NB4 (cell line): ENCODE measurements at regions not wholly inside any gene's neighbourhood (a gene's known extent, or its start where the extent isn't known, plus 50 kb on each side); places are given as distances from the start of the nearest gene placed in this dataset.
"Not testable (repeated sequence)": the region's sequence is repeated elsewhere in the genome, so short reads cannot be mapped to it uniquely, and the experiment has no call there.

Experiments used
- DNase-seq: peaks from one replicate; pipeline ENCODE4 v3.0.0; 2010; ENCODE audit warnings: low read depth
- H3K4me3 ChIP-seq: one replicate; pipeline ENCODE4 v1.5.1; 2011; ENCODE audit warnings: mild to moderate bottlenecking, low read depth, low read length, moderate library complexity
- MYC ChIP-seq: IDR thresholded peaks from 2 replicates; pipeline ENCODE4 v1.6.1; 2011; ENCODE audit warnings: low read depth, low read length
- POLR2A ChIP-seq: IDR thresholded peaks from 2 replicates; pipeline ENCODE4 v1.6.1; 2011; ENCODE audit warnings: mild to moderate bottlenecking; ENCODE audit not compliant: insufficient read length; ENCODE audit errors: extremely low read depth
- TF ChIP-seq, protein P1 (sequence below): IDR thresholded peaks from 2 replicates; pipeline ENCODE4 v1.6.1; 2011; ENCODE audit warnings: low read depth, low read length
- TF ChIP-seq, protein P2 (sequence below): IDR thresholded peaks from one replicate; pipeline ENCODE4 v1.5.1; 2012; ENCODE audit warnings: low read depth, low read length

DNA sequence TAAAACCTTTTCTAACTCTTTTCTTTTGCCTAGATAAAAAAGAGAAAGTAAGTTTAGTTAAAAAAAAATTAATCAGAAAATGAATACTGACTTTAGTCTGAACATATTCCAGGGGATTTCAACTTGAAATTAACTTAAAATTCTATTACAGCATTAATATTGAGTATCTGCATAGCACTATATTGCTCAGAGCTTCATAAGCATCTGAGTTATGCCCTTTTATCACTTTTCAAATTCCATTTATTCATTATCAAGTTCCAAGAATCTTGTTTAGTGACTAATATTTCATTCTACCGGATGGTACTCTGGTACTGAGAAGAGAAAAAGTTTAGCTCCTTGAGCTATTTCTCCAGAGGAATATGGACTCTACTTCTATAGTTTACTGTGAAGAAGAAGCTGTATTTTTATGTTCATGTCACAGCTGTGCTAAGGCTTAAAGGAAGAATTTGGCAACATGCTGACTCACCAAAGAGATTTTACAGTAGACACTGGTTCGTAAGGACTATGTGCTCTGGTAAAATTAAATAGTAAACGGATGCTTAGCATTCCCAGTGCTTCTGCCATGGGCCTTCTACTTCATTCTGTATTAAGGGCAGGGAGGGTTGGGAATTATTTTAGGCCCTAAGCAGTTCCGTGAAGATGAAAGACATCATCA, 285.2 kb upstream of the SEMA6A start:
- TF ChIP-seq, protein P1, sequence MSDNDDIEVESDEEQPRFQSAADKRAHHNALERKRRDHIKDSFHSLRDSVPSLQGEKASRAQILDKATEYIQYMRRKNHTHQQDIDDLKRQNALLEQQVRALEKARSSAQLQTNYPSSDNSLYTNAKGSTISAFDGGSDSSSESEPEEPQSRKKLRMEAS, result no peak
- TF ChIP-seq, protein P2, sequence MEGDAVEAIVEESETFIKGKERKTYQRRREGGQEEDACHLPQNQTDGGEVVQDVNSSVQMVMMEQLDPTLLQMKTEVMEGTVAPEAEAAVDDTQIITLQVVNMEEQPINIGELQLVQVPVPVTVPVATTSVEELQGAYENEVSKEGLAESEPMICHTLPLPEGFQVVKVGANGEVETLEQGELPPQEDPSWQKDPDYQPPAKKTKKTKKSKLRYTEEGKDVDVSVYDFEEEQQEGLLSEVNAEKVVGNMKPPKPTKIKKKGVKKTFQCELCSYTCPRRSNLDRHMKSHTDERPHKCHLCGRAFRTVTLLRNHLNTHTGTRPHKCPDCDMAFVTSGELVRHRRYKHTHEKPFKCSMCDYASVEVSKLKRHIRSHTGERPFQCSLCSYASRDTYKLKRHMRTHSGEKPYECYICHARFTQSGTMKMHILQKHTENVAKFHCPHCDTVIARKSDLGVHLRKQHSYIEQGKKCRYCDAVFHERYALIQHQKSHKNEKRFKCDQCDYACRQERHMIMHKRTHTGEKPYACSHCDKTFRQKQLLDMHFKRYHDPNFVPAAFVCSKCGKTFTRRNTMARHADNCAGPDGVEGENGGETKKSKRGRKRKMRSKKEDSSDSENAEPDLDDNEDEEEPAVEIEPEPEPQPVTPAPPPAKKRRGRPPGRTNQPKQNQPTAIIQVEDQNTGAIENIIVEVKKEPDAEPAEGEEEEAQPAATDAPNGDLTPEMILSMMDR, result no peak
- TF ChIP-seq MYC (no peak), POLR2A (no peak)
- H3K4me3 ChIP-seq, result no peak overlapping the region
- no peak for DNase-seq

DNA sequence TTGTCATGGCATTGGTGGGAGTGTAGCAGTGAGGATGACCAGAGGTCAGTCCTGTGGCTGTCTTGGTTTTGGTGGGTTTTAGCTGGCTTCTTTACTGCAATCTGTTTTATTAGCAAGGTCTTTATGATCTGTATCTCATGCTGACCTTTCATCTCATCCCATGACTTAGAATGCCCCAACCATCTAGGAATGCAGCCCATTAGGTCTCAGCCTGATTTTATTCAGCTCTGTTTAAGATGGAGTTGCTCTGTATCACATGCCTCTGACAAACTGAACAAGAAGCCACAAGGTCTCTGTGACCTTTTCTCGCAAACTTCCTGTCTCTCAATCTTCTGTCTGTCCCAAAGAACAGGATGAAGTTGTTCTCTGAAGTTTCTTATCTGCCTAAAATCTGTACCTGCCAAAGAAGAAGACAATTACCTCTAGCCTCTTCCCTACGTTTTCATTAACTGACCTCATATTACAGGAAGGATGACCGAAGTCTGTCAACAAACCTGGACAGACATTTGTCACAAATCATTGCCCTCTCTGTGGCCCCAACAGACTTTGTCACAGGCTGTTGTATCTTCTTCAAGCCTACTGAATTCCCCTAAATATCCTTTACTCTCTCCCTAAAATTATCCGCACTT, 284.2 kb upstream of the SEMA6A start:
- DNase-seq, result no peak
- no peak for TF ChIP-seq MYC
- TF ChIP-seq POLR2A, result no peak
- TF ChIP-seq, protein P2, result no peak
- TF ChIP-seq, protein P1, result no peak
- no peak overlapping the region for H3K4me3 ChIP-seq

DNA sequence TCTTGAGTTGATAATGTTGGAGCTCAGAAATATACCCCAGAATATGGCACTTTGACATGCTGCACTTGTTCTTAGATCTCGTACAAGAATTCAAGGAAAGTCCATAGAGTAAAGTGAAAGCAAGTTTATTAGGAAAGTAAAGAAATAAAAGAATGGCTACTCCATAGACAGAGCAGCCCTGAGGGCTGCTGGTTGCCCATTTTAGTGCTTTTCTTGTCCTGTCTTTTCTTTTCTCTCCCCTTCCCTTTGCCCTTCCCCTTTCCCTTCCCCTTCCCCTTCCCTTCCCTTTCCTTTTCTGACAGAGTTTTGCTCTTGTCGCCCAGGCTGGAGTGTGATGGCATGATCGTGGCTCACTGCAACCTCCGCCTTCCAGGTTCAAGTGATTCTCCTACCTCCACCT, 283.4 kb upstream of the SEMA6A start:
- DNase-seq, H3K4me3 ChIP-seq: not testable (repeated sequence)

DNA sequence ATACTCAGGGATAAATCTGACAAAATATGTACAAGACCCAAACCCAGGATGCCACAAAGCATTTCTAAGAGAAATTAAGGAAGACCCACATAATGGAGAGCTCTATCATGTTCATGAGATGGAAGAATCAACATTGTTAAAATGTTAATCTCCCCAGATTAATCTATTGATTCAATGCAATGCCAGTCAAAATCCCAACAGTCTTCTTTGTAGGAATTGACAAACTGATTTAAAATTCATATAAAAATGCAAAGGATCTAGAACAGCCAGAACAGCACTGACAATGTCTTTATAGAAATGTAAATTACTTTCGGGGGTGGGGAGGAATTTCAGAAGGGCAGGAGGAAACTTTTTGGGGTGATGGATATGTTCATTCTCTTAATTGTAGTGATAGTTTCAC, 281.6 kb upstream of the SEMA6A start:
- TF ChIP-seq, protein P1, result no peak
- TF ChIP-seq, protein P2, result no peak
- TF ChIP-seq POLR2A, result no peak
- TF ChIP-seq MYC, result no peak
- no peak for DNase-seq
- no peak overlapping the region for H3K4me3 ChIP-seq

DNA sequence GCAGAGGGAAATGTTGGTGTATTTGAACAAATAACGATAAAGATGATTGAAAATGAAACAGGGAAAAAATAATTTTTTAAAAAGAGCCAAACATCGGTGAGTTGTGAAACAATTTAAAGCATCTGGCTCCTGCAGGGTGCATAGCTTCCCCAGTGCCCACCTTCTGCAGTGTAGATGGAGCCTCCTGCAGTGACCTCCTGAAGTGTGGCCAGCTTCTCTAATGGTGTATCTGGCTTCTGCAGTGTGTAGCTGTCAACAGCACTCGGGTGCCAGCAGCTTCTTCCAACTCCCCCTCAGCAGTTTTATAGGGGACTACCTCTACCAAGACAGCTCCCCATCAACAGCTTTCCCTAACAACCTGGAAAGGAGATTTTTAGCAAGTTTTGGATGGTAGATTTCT, 279.4 kb upstream of the SEMA6A start:
- TF ChIP-seq POLR2A, result no peak
- TF ChIP-seq, protein P1, result no peak
- no peak for TF ChIP-seq MYC
- TF ChIP-seq, protein P2, result no peak
- DNase-seq, result no peak
- no peak overlapping the region for H3K4me3 ChIP-seq

DNA sequence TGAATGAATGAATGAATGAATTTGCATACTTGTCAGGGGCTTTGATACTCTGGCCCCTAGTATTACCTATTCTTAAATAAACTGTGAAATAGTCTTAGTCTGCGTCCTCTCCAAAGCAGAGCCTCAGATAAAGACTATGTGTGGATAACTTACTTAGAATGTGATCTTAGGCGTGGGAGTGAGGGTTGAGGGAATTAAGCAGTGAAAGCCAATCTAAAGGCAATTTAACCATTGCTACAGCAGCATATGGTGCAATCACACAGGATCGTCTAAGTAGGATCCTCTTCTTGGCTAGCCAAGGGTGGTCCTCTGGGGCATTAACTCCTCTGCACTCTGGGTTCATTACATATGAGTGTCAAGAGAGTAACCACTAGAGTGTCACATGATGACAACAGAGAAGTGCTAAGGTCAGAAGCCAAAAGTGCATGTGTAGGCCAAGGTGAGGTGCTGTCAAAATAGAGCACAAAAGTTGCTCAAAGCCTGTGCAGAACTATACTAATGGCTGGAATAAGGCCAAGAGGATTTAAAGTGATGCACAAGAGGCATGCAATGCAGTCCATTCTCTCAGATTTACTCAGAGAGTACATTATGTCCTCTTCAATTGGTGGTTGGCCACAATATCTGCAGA, 274.4 kb upstream of the SEMA6A start:
- no peak overlapping the region for H3K4me3 ChIP-seq
- DNase-seq, result peak; percentile 13
- TF ChIP-seq MYC, result no peak
- TF ChIP-seq, protein P1, result no peak
- TF ChIP-seq, protein P2, result no peak
- no peak for TF ChIP-seq POLR2A
